ENCODE measurements at regions not wholly inside any gene's neighbourhood (a gene's known extent, or its start where the extent isn't known, plus 50 kb on each side); places are given as distances from the start of the nearest gene placed in this dataset.

GRCh38 chr11:127496165-127496564 is 495.6 kb upstream of the KIRREL3 start:
- no peak for DNase-seq (ENCODE audit: low read depth)
- H3K4me3 ChIP-seq (ENCODE audit: low read depth, low read length): no peak overlapping the region
- no peak for TF ChIP-seq CTCF (IDR thresholded peaks at IDR 0.05; ENCODE audit: low read depth, low read length, missing control alignments)

GRCh38 chr11:127493330-127494022 is 492.9 kb upstream of the KIRREL3 start:
- peak; percentile 50 for TF ChIP-seq CTCF (IDR thresholded peaks at IDR 0.05; ENCODE audit: low read depth, low read length, missing control alignments)
- no peak overlapping the region for H3K4me3 ChIP-seq (ENCODE audit: low read depth, low read length)
- no peak for DNase-seq (ENCODE audit: low read depth)

DNA sequence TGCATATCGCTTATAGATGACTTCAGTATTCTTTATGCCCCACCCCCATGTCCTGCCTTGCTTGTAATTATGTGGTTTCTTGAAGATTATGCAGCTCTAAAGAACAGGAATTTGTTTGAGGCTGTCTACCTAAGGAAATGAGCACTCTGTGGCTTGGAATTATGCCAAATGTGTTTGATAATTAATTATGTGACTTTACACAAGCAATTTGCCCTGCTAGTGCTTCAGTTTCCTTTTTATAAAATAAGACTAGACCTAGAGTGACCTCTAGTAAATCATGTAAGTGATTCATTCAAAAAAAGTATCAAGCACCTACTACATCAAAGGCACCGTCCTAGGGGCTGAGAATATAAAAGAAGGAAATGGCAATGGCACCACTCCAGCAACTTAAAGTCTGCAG is 491.5 kb upstream of the KIRREL3 start:
- no peak for TF ChIP-seq CTCF (IDR thresholded peaks at IDR 0.05; ENCODE audit: low read depth, low read length, missing control alignments)
- no peak overlapping the region for H3K4me3 ChIP-seq (ENCODE audit: low read depth, low read length)
- no peak for DNase-seq (ENCODE audit: low read depth)

DNA sequence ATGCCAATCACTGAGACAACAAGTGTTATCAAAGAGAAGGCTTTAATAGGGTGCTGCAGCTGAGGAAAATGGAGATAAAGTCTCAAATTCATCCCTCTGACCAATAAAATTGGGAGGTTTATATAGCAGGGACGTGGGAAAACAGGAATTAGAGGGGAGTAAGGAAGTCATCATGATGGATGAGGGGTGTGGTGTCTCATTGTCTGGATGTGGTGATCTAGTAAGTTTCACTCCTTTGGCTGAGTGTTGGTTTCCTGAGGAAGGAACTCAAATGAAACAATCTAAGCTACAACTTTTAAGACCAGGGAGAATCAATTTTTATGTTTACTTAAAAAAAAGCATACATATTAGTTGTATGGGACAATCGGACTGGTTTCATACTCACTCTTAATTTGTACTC is 491.0 kb upstream of the KIRREL3 start:
- no peak for TF ChIP-seq CTCF (IDR thresholded peaks at IDR 0.05; ENCODE audit: low read depth, low read length, missing control alignments)
- DNase-seq (ENCODE audit: low read depth): no peak

DNA sequence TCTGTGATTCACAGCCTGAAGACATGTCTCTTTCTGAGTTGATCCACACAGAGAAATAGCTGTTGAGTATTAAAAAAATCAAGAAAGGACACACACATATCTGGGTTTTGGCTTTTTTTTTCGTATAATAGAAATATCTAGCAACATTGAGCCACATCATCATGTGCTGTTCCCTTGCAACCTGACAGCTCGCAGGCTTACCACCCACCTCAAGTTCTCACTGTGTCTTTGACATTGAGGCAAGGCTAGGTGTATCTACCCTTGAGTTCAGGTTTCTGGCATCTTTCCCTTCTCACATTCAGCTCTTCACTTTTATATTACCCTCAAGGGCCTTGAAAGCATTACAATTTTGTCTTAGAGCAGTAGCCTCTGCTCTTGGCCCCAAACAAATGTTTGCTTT is 490.3 kb upstream of the KIRREL3 start:
- TF ChIP-seq CTCF (IDR thresholded peaks at IDR 0.05; ENCODE audit: low read depth, low read length, missing control alignments): no peak
- no peak for DNase-seq (ENCODE audit: low read depth)
- H3K4me3 ChIP-seq (ENCODE audit: low read depth, low read length): no peak overlapping the region

More for the DNA sequence above, 491.0 kb upstream of the KIRREL3 start:
- no peak overlapping the region for H3K4me3 ChIP-seq (ENCODE audit: low read depth, low read length)

DNA sequence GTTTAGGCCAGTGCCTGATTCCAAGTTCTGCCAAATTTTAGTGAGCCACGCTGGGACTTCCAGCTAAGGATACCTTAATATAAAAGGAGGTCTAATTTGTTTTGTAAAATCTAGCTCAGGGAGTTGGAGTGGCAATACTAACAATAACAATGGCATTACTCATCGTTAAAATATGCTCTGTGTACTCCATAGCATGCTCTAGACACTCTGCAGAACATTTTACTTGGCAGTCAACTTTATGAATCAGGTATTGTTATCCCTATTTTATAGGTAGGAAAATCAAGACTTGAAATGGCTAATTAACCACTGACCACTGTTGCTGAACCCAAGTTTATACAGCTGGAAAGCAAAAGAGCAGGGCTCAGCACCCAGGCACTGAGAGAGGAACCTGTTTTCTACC is 485.0 kb upstream of the KIRREL3 start:
- no peak for DNase-seq (ENCODE audit: low read depth)
- no peak overlapping the region for H3K4me3 ChIP-seq (ENCODE audit: low read depth, low read length)
- TF ChIP-seq CTCF (IDR thresholded peaks at IDR 0.05; ENCODE audit: low read depth, low read length, missing control alignments): no peak

DNA sequence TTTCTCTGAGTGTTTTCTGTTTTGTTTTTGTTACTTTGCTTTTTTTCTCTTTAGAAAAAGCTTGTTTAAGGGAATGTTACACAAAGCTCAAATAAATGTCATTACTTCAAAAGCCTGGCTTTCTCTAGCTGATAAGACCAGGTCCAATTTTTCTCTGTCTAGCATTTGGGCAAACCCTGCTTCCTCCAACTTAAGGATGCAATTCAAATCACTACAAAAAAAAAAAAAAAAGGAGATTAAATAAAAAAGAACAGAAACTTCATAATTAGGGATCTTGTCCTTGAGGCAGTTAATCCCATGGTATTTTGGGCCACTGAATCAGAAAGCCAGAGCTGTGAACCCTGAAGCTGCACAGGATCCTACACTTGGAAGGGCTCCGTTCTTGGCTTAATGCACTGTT is 480.8 kb upstream of the KIRREL3 start:
- TF ChIP-seq CTCF (IDR thresholded peaks at IDR 0.05; ENCODE audit: low read depth, low read length, missing control alignments): no peak
- DNase-seq (ENCODE audit: low read depth): no peak
- H3K4me3 ChIP-seq (ENCODE audit: low read depth, low read length): no peak overlapping the region

Data from GM12864 (cell line).